Muscle of arm (tissue), 1 donor: ENCODE measurements at regions not wholly inside any gene's neighbourhood (a gene's known extent, or its start where the extent isn't known, plus 50 kb on each side); places are given as distances from the start of the nearest gene placed in this dataset.
A peak's percentile ranks its signal among the peaks of the same experiment; 100 is the strongest.

Source experiments
- DNase-seq: peaks from one replicate; pipeline ENCODE4 v3.0.0-alpha.2; 2013

- DNase-seq: no peak
Measured at GRCh38 chr1:55717111-55717510, 501.9 kb upstream of the USP24 start.

- no peak for DNase-seq
Measured at GRCh38 chr1:55716610-55717009, 501.4 kb upstream of the USP24 start.

GRCh38 chr1:55716151-55716550 is 501.0 kb upstream of the USP24 start:
- DNase-seq: no peak

GRCh38 chr1:55714230-55714629 is 499.1 kb upstream of the USP24 start:
- no peak for DNase-seq

GRCh38 chr1:55713516-55713915 is 498.4 kb upstream of the USP24 start:
- DNase-seq: no peak

GRCh38 chr1:55712148-55712547 is 497.0 kb upstream of the USP24 start:
- DNase-seq: no peak

- no peak for DNase-seq
Measured at GRCh38 chr1:55708781-55709180, 493.6 kb upstream of the USP24 start.

- DNase-seq: no peak
Measured at GRCh38 chr1:55707846-55708245, 492.7 kb upstream of the USP24 start.

- no peak for DNase-seq
Measured at GRCh38 chr1:55707196-55707595, 492.0 kb upstream of the USP24 start.

- no peak for DNase-seq
Measured at GRCh38 chr1:55706397-55706796, 491.2 kb upstream of the USP24 start.

- no peak for DNase-seq
Measured at GRCh38 chr1:55703726-55704363, 488.7 kb upstream of the USP24 start.

GRCh38 chr1:55702064-55702463 is 486.9 kb upstream of the USP24 start:
- no peak for DNase-seq

- DNase-seq: no peak
Measured at GRCh38 chr1:55700359-55701130, 485.4 kb upstream of the USP24 start.

GRCh38 chr1:55699228-55699627 is 484.1 kb upstream of the USP24 start:
- DNase-seq: no peak

GRCh38 chr1:55697997-55698535 is 482.9 kb upstream of the USP24 start:
- no peak for DNase-seq

- DNase-seq: no peak
Measured at GRCh38 chr1:55696891-55697290, 481.7 kb upstream of the USP24 start.

GRCh38 chr1:55696181-55696754 is 481.1 kb upstream of the USP24 start:
- DNase-seq: peak; percentile 41

- DNase-seq: no peak
Measured at GRCh38 chr1:55695552-55695951, 480.4 kb upstream of the USP24 start.

- DNase-seq: no peak
Measured at GRCh38 chr1:55695151-55695550, 480.0 kb upstream of the USP24 start.

- DNase-seq: no peak
Measured at GRCh38 chr1:55694310-55694801, 479.2 kb upstream of the USP24 start.

GRCh38 chr1:55692726-55693125 is 477.6 kb upstream of the USP24 start:
- DNase-seq: no peak

GRCh38 chr1:55690366-55690765 is 475.2 kb upstream of the USP24 start:
- DNase-seq: no peak

GRCh38 chr1:55689800-55690199 is 474.6 kb upstream of the USP24 start:
- no peak for DNase-seq
